ENCODE measurements at regions not wholly inside any gene's neighbourhood (a gene's known extent, or its start where the extent isn't known, plus 50 kb on each side); places are given as distances from the start of the nearest gene placed in this dataset.

DNA sequence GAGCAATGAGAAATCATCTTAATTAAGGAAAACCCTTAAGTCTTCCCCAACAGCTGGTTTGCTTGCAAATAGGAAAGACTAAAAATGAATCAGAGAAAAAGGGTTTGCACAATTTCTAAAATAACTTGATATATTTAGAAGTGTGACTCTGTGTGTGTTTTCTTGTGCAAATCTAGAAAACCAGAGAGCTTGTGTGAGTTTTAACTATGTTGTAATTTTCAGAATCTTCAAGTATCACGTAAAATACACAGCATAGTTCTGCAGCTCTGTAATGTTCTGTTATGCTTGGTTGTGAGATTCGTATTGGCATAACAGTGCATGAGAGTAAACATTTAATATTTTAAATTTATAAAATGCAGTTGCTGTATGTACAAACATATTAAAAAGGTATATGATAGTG lies 74.7 kb upstream of the GAP43 start:
- peaks cover 22% of the 10 kb centered on the region for H3K4me1 ChIP-seq (ENCODE audit: insufficient read depth, low read length)
- H3K9me3 ChIP-seq (ENCODE audit: low read length): no peaks in the 10 kb centered on the region
- H3K4me3 ChIP-seq (ENCODE audit: low read length): no peak overlapping the region
- H3K27me3 ChIP-seq (ENCODE audit: insufficient read depth, low read length): no peaks in the 10 kb centered on the region
- no peak overlapping the region for H2AFZ ChIP-seq (ENCODE audit: low read depth, low read length)
- H3K36me3 ChIP-seq (ENCODE audit: insufficient read depth, low read length): no peaks in the 10 kb centered on the region

DNA sequence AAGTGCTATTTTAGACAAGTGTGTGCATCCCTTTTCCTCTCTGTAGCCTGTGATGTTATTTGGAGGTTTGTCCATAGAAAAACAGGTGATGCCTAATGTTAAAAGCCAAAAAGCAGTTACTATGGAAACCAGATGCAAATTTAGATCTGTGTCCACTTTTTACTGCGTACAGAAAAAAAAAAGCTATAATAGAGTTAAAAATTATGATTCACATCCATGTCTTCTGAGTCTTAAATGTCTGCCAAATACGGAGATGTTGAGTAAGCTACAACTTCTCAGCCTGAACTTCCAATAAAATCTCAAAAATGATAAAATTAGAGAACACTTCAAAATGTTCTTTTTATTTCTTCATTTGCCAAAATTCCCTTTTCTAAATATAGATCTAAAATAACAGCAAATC lies 74.2 kb upstream of the GAP43 start:
- no peaks in the 10 kb centered on the region for H3K27me3 ChIP-seq (ENCODE audit: insufficient read depth, low read length)
- H3K4me3 ChIP-seq (ENCODE audit: low read length): no peak overlapping the region
- H2AFZ ChIP-seq (ENCODE audit: low read depth, low read length): no peak overlapping the region
- no peaks in the 10 kb centered on the region for H3K36me3 ChIP-seq (ENCODE audit: insufficient read depth, low read length)
- H3K4me1 ChIP-seq (ENCODE audit: insufficient read depth, low read length): peaks cover 22% of the 10 kb centered on the region
- H3K9me3 ChIP-seq (ENCODE audit: low read length): no peaks in the 10 kb centered on the region

DNA sequence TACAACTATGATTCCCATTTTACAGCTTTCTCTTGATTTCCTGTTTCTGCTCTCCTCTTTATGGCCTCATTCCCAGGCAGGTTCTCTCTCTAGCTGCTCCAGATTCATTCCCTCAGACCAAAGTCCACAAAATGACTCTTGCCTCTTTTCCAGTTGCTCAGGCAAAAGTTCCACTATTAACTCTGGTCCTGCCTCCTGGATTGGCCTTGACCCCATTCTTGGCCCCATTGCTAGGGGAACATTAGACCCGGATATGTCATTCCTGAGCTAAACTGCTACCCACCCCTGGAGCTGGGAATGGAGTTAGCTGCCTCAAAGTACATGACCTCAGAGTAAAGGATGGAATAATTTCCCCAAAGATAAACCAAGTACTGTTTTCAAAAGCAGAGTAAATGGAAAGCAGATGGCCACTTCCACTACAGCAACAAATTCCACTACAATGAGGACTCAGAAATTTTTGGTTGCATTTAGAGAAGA lies 73.0 kb upstream of the GAP43 start:
- Histone ChIP-seq H3K4me1 (ENCODE audit: insufficient read depth, low read length) (peaks cover 22% of the 10 kb centered on the region), H3K27me3 (ENCODE audit: insufficient read depth, low read length) (no peaks in the 10 kb centered on the region), H3K9me3 (ENCODE audit: low read length) (no peaks in the 10 kb centered on the region), H3K36me3 (ENCODE audit: insufficient read depth, low read length) (no peaks in the 10 kb centered on the region), H2AFZ (ENCODE audit: low read depth, low read length) (no peak overlapping the region), H3K4me3 (ENCODE audit: low read length) (no peak overlapping the region)

DNA sequence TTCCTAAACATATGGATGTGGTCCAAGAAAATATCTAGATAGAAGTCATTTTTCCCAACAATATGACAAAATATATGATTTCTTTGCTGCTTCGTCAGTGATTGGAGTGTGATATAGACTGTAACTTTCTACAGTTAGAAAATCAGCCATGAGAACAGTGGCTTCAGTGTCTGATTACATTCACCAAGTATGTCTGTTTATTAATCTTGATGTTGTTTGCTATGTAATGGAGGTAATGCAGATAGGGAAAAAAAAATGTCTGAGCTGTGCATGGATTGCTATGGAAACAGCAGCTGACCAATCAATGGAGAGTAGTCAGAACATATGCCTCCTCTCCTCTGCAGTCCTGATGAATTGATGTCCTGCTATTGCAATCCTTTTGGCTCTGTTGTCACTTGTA lies 72.3 kb upstream of the GAP43 start:
- no peak overlapping the region for H2AFZ ChIP-seq (ENCODE audit: low read depth, low read length)
- H3K36me3 ChIP-seq (ENCODE audit: insufficient read depth, low read length): no peaks in the 10 kb centered on the region
- H3K9me3 ChIP-seq (ENCODE audit: low read length): no peaks in the 10 kb centered on the region
- peaks cover 22% of the 10 kb centered on the region for H3K4me1 ChIP-seq (ENCODE audit: insufficient read depth, low read length)
- no peak overlapping the region for H3K4me3 ChIP-seq (ENCODE audit: low read length)
- H3K27me3 ChIP-seq (ENCODE audit: insufficient read depth, low read length): no peaks in the 10 kb centered on the region

DNA sequence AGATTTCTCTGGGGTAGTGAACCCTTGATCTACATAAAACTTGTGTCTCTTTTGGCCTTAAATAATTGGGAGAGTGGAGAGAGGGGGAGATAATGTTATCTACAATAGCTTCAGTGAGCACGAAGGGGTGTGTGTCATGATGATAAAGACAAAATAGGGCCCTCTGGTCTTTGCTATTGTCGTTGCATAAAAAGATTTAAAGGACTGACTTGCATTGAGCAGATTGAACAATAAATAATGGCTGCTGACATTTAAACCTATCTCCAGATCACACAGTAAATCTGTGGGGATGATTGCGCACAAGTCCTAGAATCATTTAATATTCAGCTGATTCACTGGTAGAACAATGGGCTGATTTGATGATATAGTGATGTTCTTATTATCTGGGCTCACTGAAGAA lies 71.3 kb upstream of the GAP43 start:
- Histone ChIP-seq H3K27me3 (ENCODE audit: insufficient read depth, low read length) (no peaks in the 10 kb centered on the region), H3K4me3 (ENCODE audit: low read length) (no peak overlapping the region), H3K9me3 (ENCODE audit: low read length) (no peaks in the 10 kb centered on the region)

DNA sequence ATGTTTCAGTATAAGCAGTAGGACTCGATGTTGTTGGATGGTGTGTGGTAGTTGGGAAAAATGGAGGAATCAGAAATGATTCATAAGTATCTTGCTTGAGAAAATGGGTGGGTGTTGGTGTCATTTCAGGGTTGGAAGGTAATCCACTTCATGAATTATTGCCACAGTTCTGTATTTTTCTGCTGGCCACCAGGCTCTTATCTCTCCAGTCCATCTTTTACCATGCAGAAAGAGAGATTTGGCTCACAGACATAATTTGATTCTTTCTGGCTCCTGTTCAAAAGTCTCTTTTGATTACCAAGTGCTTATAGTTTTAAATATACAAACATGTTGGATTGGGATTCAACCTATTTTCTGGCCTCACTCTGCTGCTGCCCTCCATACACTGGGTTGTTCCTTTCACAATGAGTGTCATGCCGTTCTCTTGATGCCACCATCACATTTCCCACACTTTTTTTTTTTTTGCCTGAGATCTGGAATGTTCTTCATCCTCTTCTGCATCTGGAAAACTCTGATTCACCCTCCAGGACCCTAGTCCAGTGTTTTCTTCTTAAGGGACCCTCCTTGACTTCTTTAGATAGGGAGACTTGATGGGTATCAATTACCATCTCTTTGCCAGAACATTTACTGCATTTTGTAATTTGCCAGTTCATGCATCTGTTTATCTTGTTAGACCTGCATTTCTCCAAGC lies 69.4 kb upstream of the GAP43 start:
- H3K4me3 ChIP-seq (ENCODE audit: low read length): no peak overlapping the region
- H3K4me1 ChIP-seq (ENCODE audit: insufficient read depth, low read length): peaks cover 22% of the 10 kb centered on the region
- H3K36me3 ChIP-seq (ENCODE audit: insufficient read depth, low read length): no peaks in the 10 kb centered on the region
- H3K9me3 ChIP-seq (ENCODE audit: low read length): no peaks in the 10 kb centered on the region
- H2AFZ ChIP-seq (ENCODE audit: low read depth, low read length): no peak overlapping the region
- no peaks in the 10 kb centered on the region for H3K27me3 ChIP-seq (ENCODE audit: insufficient read depth, low read length)

More for the DNA sequence above, 71.3 kb upstream of the GAP43 start:
- H3K36me3 ChIP-seq (ENCODE audit: insufficient read depth, low read length): no peaks in the 10 kb centered on the region
- H3K4me1 ChIP-seq (ENCODE audit: insufficient read depth, low read length): peaks cover 22% of the 10 kb centered on the region
- no peak overlapping the region for H2AFZ ChIP-seq (ENCODE audit: low read depth, low read length)

DNA sequence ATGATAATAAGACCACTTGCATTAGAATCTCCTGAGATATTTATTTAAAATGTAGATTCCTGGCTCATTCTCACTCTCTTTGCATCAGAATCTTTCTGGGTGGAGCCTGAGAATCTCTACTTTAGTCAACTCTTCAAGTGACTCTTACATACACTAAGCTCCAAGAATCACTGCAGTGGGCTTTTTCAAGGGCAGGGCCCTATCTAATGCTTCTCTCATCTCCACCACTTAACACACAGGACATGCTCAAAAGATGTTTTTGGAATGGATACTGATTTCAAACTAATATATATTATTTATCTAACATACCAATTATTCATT lies 68.9 kb upstream of the GAP43 start:
- no peak overlapping the region for H3K4me3 ChIP-seq (ENCODE audit: low read length)
- H3K9me3 ChIP-seq (ENCODE audit: low read length): no peaks in the 10 kb centered on the region
- H3K27me3 ChIP-seq (ENCODE audit: insufficient read depth, low read length): no peaks in the 10 kb centered on the region
- H3K36me3 ChIP-seq (ENCODE audit: insufficient read depth, low read length): no peaks in the 10 kb centered on the region
- peaks cover 22% of the 10 kb centered on the region for H3K4me1 ChIP-seq (ENCODE audit: insufficient read depth, low read length)
- no peak overlapping the region for H2AFZ ChIP-seq (ENCODE audit: low read depth, low read length)

DNA sequence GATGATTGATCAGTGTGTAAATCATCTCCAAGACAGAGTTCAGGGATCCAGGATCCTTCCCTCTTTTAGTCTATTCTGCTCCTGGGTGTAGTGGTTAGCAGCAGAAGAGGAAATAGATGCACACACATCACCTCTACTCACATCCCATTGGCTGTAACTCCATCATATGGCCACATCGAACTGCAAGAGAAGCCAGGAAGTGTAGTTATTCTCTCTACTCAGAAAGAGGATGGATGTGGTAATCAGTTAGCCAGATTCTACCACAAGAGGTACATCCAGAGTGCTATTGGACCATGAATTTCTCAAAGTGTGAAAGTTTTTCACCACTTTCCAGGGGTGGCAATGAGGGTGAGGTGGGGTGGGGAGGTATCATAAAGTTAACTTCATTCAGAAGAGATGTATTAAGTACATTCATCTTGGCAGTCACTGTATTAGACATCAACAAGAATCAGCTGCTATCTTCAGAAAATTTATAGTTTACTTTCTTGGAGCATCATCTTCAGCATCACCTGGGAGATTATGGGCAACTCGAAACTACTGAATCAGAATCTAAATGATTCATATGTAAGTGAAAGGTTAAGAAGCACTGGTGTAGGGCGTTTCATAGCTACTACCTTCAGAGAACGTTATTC lies 60.6 kb upstream of the GAP43 start:
- H3K9me3 ChIP-seq (ENCODE audit: low read length): no peaks in the 10 kb centered on the region
- no peaks in the 10 kb centered on the region for H3K36me3 ChIP-seq (ENCODE audit: insufficient read depth, low read length)
- peaks cover 27% of the 10 kb centered on the region for H3K4me1 ChIP-seq (ENCODE audit: insufficient read depth, low read length)
- H2AFZ ChIP-seq (ENCODE audit: low read depth, low read length): no peak overlapping the region
- H3K4me3 ChIP-seq (ENCODE audit: low read length): no peak overlapping the region
- H3K27me3 ChIP-seq (ENCODE audit: insufficient read depth, low read length): no peaks in the 10 kb centered on the region

DNA sequence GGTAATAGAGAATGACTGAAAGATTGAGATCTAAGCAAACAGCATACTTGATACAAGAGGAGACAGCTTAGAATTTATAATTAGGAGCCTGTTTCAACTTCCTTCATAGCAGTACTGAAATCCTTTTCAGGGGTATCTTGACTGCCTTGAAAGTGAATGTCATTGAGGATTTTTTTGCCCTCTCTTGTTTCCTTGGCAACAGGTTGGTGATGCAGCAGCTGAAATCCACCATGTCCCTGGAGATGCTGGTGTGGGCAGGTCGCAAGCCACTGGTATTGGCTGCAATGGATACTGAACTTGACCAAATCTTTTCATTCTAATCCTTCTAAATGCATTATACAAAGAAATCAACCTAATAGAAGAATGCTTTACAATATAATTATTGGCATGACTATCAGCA lies 59.3 kb upstream of the GAP43 start:
- H3K4me1 ChIP-seq (ENCODE audit: insufficient read depth, low read length): peaks cover 27% of the 10 kb centered on the region
- H3K27me3 ChIP-seq (ENCODE audit: insufficient read depth, low read length): no peaks in the 10 kb centered on the region
- no peaks in the 10 kb centered on the region for H3K9me3 ChIP-seq (ENCODE audit: low read length)
- H3K4me3 ChIP-seq (ENCODE audit: low read length): no peak overlapping the region
- no peak overlapping the region for H2AFZ ChIP-seq (ENCODE audit: low read depth, low read length)
- H3K36me3 ChIP-seq (ENCODE audit: insufficient read depth, low read length): no peaks in the 10 kb centered on the region

DNA sequence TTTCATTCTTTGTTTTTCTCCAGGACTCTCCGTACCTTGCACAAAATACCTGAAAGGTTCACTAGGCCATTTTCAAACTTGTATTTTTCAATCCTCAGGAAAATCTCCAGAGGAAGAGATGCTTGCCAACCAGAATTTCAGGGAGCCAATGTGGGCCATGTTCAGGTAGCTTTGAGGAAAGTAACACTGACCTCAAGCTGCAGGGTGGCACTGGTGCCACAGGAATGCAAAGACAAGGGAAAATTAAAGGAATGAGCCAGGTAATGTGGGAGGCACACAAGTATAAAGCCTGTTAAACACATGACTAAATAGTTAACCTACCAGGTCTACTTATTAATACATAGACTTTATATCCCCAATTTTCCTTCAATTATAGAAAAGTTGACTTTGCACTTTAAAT lies 51.9 kb upstream of the GAP43 start:
- H3K36me3 ChIP-seq (ENCODE audit: insufficient read depth, low read length): no peaks in the 10 kb centered on the region
- H2AFZ ChIP-seq (ENCODE audit: low read depth, low read length): no peak overlapping the region
- no peaks in the 10 kb centered on the region for H3K27me3 ChIP-seq (ENCODE audit: insufficient read depth, low read length)

More for the DNA sequence above, 51.9 kb upstream of the GAP43 start:
- Histone ChIP-seq H3K4me3 (ENCODE audit: low read length) (no peak overlapping the region), H3K9me3 (ENCODE audit: low read length) (no peaks in the 10 kb centered on the region), H3K4me1 (ENCODE audit: insufficient read depth, low read length) (no peaks in the 10 kb centered on the region)

All from neuron (in vitro differentiated cells).